Fibroblast of lung (primary cell): ENCODE measurements at regions not wholly inside any gene's neighbourhood (a gene's known extent, or its start where the extent isn't known, plus 50 kb on each side); places are given as distances from the start of the nearest gene placed in this dataset.

Source experiments
- DNase-seq, 2 donors: peaks; one replicate each; pipeline versions ENCODE4 v3.0.0 to v3.0.0-alpha.2; 2010; ENCODE audit warnings: low read depth in 2 of 2
- H2AFZ ChIP-seq: 2 replicates; pipeline ENCODE4 v1.5.1; 2012; ENCODE audit warnings: low read length, control low read depth, inconsistent platforms
- H3K27ac ChIP-seq: 2 replicates; pipeline ENCODE4 v1.5.1; 2011; ENCODE audit warnings: low read length, control low read depth; ENCODE audit not compliant: insufficient read depth
- H3K27me3 ChIP-seq: 2 replicates; pipeline ENCODE4 v1.5.1; 2011; ENCODE audit warnings: mild to moderate bottlenecking, low read length; ENCODE audit not compliant: control insufficient read depth, insufficient read depth
- H3K36me3 ChIP-seq: 2 replicates; pipeline ENCODE4 v1.5.1; 2011; ENCODE audit warnings: low read length; ENCODE audit not compliant: control insufficient read depth, insufficient read depth
- H3K4me1 ChIP-seq: 2 replicates; pipeline ENCODE4 v1.5.1; 2011; ENCODE audit warnings: low read length; ENCODE audit not compliant: control insufficient read depth, insufficient read depth; ENCODE audit errors: extremely low read depth
- H3K4me2 ChIP-seq: 2 replicates; pipeline ENCODE4 v1.5.1; 2011; ENCODE audit warnings: low read length, control low read depth; ENCODE audit not compliant: insufficient read depth; ENCODE audit errors: extremely low read depth
- H3K4me3 ChIP-seq, 4 experiments: fragments of 200-600 bp in 1 of 4; sonication (generic) in 1 of 4; replicated peaks in 1 of 4; 2 replicates each; pipeline ENCODE4 v1.5.1; 2011 to 2016; ENCODE audit warnings: low read length in 4 of 4, low read depth in 3 of 4, mild to moderate bottlenecking in 3 of 4, control low read depth in 2 of 4, inconsistent platforms in 1 of 4, mixed read lengths in 1 of 4; ENCODE audit not compliant: insufficient read depth in 1 of 4; ENCODE audit errors: control extremely low read depth in 1 of 4
- H3K79me2 ChIP-seq: 2 replicates; pipeline ENCODE4 v1.5.1; 2012; ENCODE audit warnings: mild to moderate bottlenecking, low read length, inconsistent platforms; ENCODE audit not compliant: control insufficient read depth, insufficient read depth
- H3K9ac ChIP-seq: 2 replicates; pipeline ENCODE4 v1.5.1; 2011; ENCODE audit warnings: mild to moderate bottlenecking, low read length, control low read depth; ENCODE audit not compliant: insufficient read depth
- H3K9me3 ChIP-seq: 2 replicates; pipeline ENCODE4 v1.5.1; 2012; ENCODE audit warnings: low read depth, low read length; ENCODE audit not compliant: control insufficient read depth, insufficient read depth
- H4K20me1 ChIP-seq: 2 replicates; pipeline ENCODE4 v1.5.1; 2011; ENCODE audit warnings: low read length; ENCODE audit not compliant: control insufficient read depth, insufficient read depth; ENCODE audit errors: extremely low read depth
- EZH2 ChIP-seq: IDR thresholded peaks from 2 replicates; pipeline ENCODE4 v1.5.1; 2012; ENCODE audit warnings: low read length, control low read depth, mild to moderate bottlenecking; ENCODE audit errors: missing control alignments
- TF ChIP-seq, protein P1 (sequence below), 2 donors: IDR thresholded peaks in 1 of 2; conservative IDR thresholded peaks in 1 of 2; 1 replicate in 1 of 2; 2 replicates in 1 of 2; pipeline ENCODE4 v1.5.1; 2011 to 2012; ENCODE audit warnings: low read length in 2 of 2, control low read depth in 1 of 2, inconsistent platforms in 1 of 2, low read depth in 1 of 2, mild to moderate bottlenecking in 1 of 2

DNA sequence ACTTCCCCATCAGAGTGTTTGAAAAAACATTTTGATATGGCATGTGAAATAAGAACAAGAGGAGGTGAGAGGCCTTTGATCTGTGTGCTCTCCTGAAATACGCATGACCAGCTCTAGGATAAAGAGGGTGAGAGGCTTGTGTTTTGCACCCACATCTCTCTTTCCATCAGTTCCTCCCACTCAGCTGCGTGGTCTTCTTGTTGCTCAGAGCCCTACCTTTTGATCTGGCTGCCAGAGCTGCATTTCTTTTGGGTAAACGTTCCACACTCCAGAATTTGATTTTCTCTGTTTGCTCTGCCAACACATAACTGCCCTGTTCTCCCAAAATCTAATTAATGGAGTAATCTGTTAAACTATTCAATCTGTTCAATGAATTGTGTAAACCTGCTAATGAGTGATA lies 72.0 kb upstream of the FN1 start:
- H2AFZ ChIP-seq = no peak overlapping the region
- no peaks in the 10 kb centered on the region for H3K4me1 ChIP-seq
- no peaks in the 10 kb centered on the region for H3K36me3 ChIP-seq
- H3K79me2 ChIP-seq = no peaks in the 10 kb centered on the region
- no peaks in the 10 kb centered on the region for H3K9me3 ChIP-seq
- no peak overlapping the region for H3K4me2 ChIP-seq
- peak in 1 of 2 donors; percentile 80 for DNase-seq
- no peak overlapping the region for H3K4me3 ChIP-seq
- H3K27me3 ChIP-seq = no peaks in the 10 kb centered on the region
- H3K9ac ChIP-seq = no peak overlapping the region
- no peak overlapping the region for H3K27ac ChIP-seq
- no peaks in the 10 kb centered on the region for H4K20me1 ChIP-seq
- TF ChIP-seq, protein P1, sequence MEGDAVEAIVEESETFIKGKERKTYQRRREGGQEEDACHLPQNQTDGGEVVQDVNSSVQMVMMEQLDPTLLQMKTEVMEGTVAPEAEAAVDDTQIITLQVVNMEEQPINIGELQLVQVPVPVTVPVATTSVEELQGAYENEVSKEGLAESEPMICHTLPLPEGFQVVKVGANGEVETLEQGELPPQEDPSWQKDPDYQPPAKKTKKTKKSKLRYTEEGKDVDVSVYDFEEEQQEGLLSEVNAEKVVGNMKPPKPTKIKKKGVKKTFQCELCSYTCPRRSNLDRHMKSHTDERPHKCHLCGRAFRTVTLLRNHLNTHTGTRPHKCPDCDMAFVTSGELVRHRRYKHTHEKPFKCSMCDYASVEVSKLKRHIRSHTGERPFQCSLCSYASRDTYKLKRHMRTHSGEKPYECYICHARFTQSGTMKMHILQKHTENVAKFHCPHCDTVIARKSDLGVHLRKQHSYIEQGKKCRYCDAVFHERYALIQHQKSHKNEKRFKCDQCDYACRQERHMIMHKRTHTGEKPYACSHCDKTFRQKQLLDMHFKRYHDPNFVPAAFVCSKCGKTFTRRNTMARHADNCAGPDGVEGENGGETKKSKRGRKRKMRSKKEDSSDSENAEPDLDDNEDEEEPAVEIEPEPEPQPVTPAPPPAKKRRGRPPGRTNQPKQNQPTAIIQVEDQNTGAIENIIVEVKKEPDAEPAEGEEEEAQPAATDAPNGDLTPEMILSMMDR (conservative IDR thresholded peaks at IDR 0.05 in 1 of 2, IDR thresholded peaks at IDR 0.05 in 1 of 2; ENCODE audit: low read depth in 1 of 2, low read length in 2 of 2) = no peak
- TF ChIP-seq EZH2 = no peak

DNA sequence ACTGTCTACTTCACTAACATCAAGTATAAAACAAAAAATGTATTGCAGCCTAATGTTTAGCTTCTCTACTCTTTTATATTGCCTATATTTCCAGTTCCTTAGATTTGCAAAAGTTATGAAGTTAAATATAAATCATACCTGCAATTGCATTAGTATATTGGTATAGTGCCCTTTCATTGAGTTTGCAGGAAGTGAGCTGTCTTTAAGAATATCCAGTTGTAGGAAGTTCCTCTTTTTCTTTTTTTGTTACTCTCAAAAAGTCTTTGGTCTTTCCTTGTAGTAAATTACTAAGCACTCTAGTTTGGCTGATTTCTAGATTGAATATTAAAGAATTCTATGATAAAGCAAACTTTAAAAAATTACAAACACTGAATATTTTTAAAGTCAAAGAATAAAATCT lies 71.3 kb upstream of the FN1 start:
- TF ChIP-seq, protein P1 (conservative IDR thresholded peaks at IDR 0.05 in 1 of 2, IDR thresholded peaks at IDR 0.05 in 1 of 2; ENCODE audit: low read depth in 1 of 2, low read length in 2 of 2) = no peak
- TF ChIP-seq EZH2 = no peak
- Histone ChIP-seq H3K9me3 (no peaks in the 10 kb centered on the region), H3K27me3 (no peaks in the 10 kb centered on the region), H4K20me1 (no peaks in the 10 kb centered on the region), H3K4me2 (no peak overlapping the region), H3K79me2 (no peaks in the 10 kb centered on the region), H3K27ac (no peak overlapping the region), H3K4me1 (no peaks in the 10 kb centered on the region), H2AFZ (no peak overlapping the region), H3K4me3 (no peak overlapping the region), H3K36me3 (no peaks in the 10 kb centered on the region), H3K9ac (no peak overlapping the region)
- no peak for DNase-seq

DNA sequence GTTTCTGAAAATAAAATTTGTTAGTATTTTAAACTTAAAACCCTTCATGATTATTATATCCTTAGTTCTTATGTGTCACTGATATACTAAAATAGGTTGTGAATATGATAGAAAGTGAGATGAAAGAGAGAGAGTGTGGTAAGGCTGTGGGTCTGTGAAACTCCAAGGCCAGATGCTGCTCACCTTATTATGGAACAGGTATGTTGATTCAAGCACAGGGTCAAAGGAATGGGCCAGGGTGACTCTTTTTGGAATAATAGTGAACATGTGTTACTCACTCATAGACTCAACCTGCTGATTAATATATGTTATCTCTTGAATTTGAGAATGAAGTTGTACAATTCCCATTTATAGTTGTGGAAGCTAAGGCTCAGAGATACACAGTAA lies 70.7 kb upstream of the FN1 start:
- H3K36me3 ChIP-seq = no peaks in the 10 kb centered on the region
- H3K4me2 ChIP-seq = no peak overlapping the region
- no peaks in the 10 kb centered on the region for H4K20me1 ChIP-seq
- H3K79me2 ChIP-seq = no peaks in the 10 kb centered on the region
- H3K27ac ChIP-seq = no peak overlapping the region
- no peak for TF ChIP-seq EZH2
- TF ChIP-seq, protein P1 (conservative IDR thresholded peaks at IDR 0.05 in 1 of 2, IDR thresholded peaks at IDR 0.05 in 1 of 2; ENCODE audit: low read depth in 1 of 2, low read length in 2 of 2) = no peak
- H3K9me3 ChIP-seq = no peaks in the 10 kb centered on the region
- H3K9ac ChIP-seq = no peak overlapping the region
- H3K4me1 ChIP-seq = no peaks in the 10 kb centered on the region
- no peak overlapping the region for H3K4me3 ChIP-seq
- no peaks in the 10 kb centered on the region for H3K27me3 ChIP-seq
- no peak overlapping the region for H2AFZ ChIP-seq
- no peak for DNase-seq
